Naive B cell (primary cell): ENCODE measurements at regions not wholly inside any gene's neighbourhood (a gene's known extent, or its start where the extent isn't known, plus 50 kb on each side); places are given as distances from the start of the nearest gene placed in this dataset.
"Not testable (repeated sequence)": the region's sequence is repeated elsewhere in the genome, so short reads cannot be mapped to it uniquely, and the experiment has no call there.

Source experiments
- ATAC-seq, 2 donors: fragments of 150-1000 bp; cut with Tn5 transposase; 2 replicates each; pipeline ENCODE4 v1.10.0; 2021; ENCODE audit warnings: low read depth in 2 of 2, mild to moderate bottlenecking in 2 of 2, moderate library complexity in 2 of 2
- DNase-seq: peaks from one replicate; pipeline ENCODE4 v3.0.0; 2022
- H3K27ac Mint-ChIP-seq, 6 donors: one replicate each; pipeline ENCODE4 v1.8.0; 2020 to 2022; ENCODE audit warnings: mild to moderate bottlenecking in 6 of 6, mixed read lengths in 6 of 6, moderate library complexity in 5 of 6, inconsistent platforms in 2 of 6
- H3K27me3 Mint-ChIP-seq, 3 donors: one replicate each; pipeline ENCODE4 v1.8.0; 2021 to 2022; ENCODE audit warnings: mixed read lengths in 3 of 3, mild to moderate bottlenecking in 1 of 3
- H3K36me3 Mint-ChIP-seq, 2 donors: one replicate each; pipeline ENCODE4 v1.8.0; 2020 to 2022; ENCODE audit warnings: mixed read lengths in 2 of 2, inconsistent platforms in 1 of 2, mild to moderate bottlenecking in 1 of 2
- H3K4me1 Mint-ChIP-seq, 3 donors: one replicate each; pipeline ENCODE4 v1.8.0; 2020 to 2022; ENCODE audit warnings: mixed read lengths in 3 of 3, inconsistent platforms in 1 of 3, mild to moderate bottlenecking in 1 of 3, moderate library complexity in 1 of 3
- H3K4me3 Mint-ChIP-seq, 8 donors: one replicate each; pipeline ENCODE4 v1.8.0; 2020 to 2022; ENCODE audit warnings: mild to moderate bottlenecking in 8 of 8, mixed read lengths in 8 of 8, moderate library complexity in 8 of 8, inconsistent platforms in 2 of 8
- H3K9me3 Mint-ChIP-seq, 7 donors: one replicate each; pipeline ENCODE4 v1.8.0; 2020 to 2022; ENCODE audit warnings: mixed read lengths in 7 of 7, mild to moderate bottlenecking in 5 of 7, inconsistent platforms in 2 of 7, moderate library complexity in 1 of 7

GRCh38 chr12:88360343-88360742 lies 218.2 kb downstream of the TMTC3 start:
- DNase-seq (no peak), ATAC-seq (no peak)
- Mint-ChIP-seq H3K9me3 (peaks cover 0 to 16% (median 6%) of the 10 kb centered on the region in 7 donors), H3K4me3 (no peak overlapping the region), H3K27ac (no peak overlapping the region), H3K36me3 (no peaks in the 10 kb centered on the region), H3K4me1 (no peaks in the 10 kb centered on the region), H3K27me3 (no peaks in the 10 kb centered on the region)

DNA sequence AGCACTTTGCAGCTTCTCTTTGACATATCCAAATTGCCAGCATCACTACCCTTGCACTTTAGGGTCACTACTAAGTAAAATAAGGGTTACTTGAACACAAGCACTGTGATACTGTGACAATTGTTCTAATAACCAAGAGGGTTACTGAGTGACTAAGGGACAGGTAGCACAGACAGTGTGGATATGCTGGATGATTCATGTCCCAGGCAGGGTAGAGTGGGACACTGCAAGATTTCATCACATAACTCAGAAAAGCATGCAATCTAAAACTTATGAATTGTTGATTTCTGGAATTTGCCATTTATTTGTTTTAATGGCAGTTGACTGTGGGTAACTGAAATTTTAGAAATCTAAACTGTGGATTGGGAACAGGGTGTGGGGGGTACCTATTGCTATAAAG lies 218.8 kb downstream of the KITLG start:
- Mint-ChIP-seq H3K36me3 (no peaks in the 10 kb centered on the region), H3K27me3 (no peaks in the 10 kb centered on the region), H3K4me1 (no peaks in the 10 kb centered on the region), H3K27ac (no peak overlapping the region), H3K9me3 (peaks cover 0 to 16% (median 6%) of the 10 kb centered on the region in 7 donors), H3K4me3 (no peak overlapping the region)
- no peak for DNase-seq
- ATAC-seq: no peak

DNA sequence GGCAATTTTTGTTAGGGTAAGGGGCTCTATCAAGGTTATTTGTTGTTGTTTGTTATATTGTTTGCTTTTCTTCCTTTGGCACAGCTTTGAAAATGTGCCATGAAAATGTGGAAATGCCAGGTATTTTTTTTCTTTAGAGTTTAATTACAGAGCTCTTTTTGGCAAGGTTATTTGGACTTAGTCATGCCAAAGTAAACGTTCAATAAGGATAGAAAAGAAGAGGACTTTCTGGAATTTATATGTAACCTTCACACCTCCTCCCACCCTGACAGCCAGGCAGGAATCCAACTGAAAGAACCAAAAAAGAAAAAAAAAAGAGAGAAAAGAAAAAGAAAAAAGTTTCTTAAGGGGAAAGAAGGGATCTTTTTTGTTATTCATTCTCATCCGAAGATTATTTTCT lies 217.8 kb downstream of the KITLG start:
- Mint-ChIP-seq H3K27ac (no peak overlapping the region), H3K36me3 (no peaks in the 10 kb centered on the region), H3K27me3 (no peaks in the 10 kb centered on the region), H3K9me3 (peaks cover 0 to 16% (median 6%) of the 10 kb centered on the region in 7 donors), H3K4me3 (no peak overlapping the region), H3K4me1 (no peaks in the 10 kb centered on the region)
- no peak for DNase-seq
- no peak for ATAC-seq

GRCh38 chr12:88365403-88365802 lies 214.9 kb downstream of the KITLG start:
- Mint-ChIP-seq H3K36me3 (no peaks in the 10 kb centered on the region), H3K4me3 (no peak overlapping the region), H3K27me3 (no peaks in the 10 kb centered on the region), H3K27ac (no peak overlapping the region), H3K4me1 (no peaks in the 10 kb centered on the region), H3K9me3 (peaks cover under 1 to 13% (median 2%) of the 10 kb centered on the region in 7 donors)
- ATAC-seq (no peak), DNase-seq (no peak)

DNA sequence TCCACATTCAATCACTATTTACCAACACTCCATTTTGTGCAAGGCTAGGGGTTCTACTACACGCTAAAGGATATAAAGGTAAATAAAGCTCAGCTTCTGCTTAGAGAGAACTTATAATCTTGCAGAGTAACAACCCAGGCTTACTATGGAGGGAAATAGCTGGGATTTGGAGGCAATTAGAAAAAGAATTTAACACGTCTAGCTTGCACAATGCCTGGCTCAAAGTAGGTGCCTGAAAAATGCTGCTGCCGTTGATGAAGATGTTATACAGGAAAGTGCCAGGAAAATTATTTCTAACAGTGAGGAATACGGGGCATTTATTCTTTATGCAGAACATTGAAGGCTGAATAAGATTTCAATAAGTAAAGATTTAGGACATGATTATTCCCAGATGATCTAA lies 214.2 kb downstream of the KITLG start:
- no peaks in the 10 kb centered on the region for H3K4me1 Mint-ChIP-seq
- H3K36me3 Mint-ChIP-seq: no peaks in the 10 kb centered on the region
- H3K27ac Mint-ChIP-seq: no peak overlapping the region
- no peak for ATAC-seq
- DNase-seq: no peak
- peaks cover 0 to 12% (median 2%) of the 10 kb centered on the region in 7 donors for H3K9me3 Mint-ChIP-seq
- H3K27me3 Mint-ChIP-seq: no peaks in the 10 kb centered on the region
- H3K4me3 Mint-ChIP-seq: no peak overlapping the region

DNA sequence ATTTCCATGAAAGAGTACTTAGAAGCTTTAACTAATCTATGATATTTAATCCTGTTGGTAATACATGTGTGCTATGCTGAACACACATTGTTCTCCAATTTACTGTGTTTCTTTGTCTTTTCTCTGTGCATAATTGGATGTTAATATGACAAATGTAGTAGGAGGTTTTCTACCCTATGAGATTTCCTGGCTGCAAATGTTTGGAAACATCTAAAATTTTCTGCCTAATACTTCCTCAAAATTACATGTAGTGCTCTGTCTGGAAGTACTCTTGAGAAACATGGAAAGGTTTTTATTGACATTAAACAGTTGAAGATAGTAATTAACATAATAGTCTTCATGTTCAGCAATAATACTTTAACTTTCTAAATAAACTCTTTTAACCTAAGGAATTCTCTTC lies 213.0 kb downstream of the KITLG start:
- Mint-ChIP-seq H3K4me1 (no peaks in the 10 kb centered on the region), H3K9me3 (peaks cover 0 to 12% (median 2%) of the 10 kb centered on the region in 7 donors), H3K27me3 (no peaks in the 10 kb centered on the region), H3K4me3 (no peak overlapping the region), H3K36me3 (no peaks in the 10 kb centered on the region), H3K27ac (no peak overlapping the region)
- ATAC-seq: no peak
- DNase-seq: no peak

DNA sequence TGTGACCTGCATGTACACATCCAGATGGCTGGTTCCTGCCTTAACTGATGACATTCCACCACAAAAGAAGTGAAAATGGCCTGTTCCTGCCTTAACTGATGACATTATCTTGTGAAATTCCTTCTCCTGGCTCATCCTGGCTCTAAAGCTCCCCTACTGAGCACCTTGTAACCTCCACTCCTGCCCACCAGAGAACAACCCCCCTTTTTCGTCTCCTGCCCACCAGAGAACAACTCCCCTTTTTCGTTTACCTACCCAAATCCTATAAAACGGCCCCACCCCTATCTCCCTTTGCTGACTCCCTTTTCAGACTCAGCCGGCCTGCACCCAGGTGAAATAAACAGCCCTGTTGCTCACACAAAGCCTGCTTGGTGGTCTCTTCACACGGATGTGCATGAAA lies 212.2 kb downstream of the KITLG start:
- ATAC-seq, DNase-seq, H3K4me3 Mint-ChIP-seq, H3K36me3 Mint-ChIP-seq, H3K27ac Mint-ChIP-seq, H3K27me3 Mint-ChIP-seq, H3K4me1 Mint-ChIP-seq: not testable (repeated sequence)
- peaks cover 0 to 12% (median 2%) of the 10 kb centered on the region in 7 donors for H3K9me3 Mint-ChIP-seq

- H3K27ac Mint-ChIP-seq: no peak overlapping the region
- DNase-seq (no peak), ATAC-seq (no peak)
- H3K4me1 Mint-ChIP-seq: no peaks in the 10 kb centered on the region
- H3K27me3 Mint-ChIP-seq: no peaks in the 10 kb centered on the region
- no peak overlapping the region for H3K4me3 Mint-ChIP-seq
- H3K9me3 Mint-ChIP-seq: peaks cover 0 to 9% (median 0%) of the 10 kb centered on the region in 7 donors
- no peaks in the 10 kb centered on the region for H3K36me3 Mint-ChIP-seq
These were observed 208.7 kb downstream of the KITLG start for GRCh38 chr12:88371416-88372183.

DNA sequence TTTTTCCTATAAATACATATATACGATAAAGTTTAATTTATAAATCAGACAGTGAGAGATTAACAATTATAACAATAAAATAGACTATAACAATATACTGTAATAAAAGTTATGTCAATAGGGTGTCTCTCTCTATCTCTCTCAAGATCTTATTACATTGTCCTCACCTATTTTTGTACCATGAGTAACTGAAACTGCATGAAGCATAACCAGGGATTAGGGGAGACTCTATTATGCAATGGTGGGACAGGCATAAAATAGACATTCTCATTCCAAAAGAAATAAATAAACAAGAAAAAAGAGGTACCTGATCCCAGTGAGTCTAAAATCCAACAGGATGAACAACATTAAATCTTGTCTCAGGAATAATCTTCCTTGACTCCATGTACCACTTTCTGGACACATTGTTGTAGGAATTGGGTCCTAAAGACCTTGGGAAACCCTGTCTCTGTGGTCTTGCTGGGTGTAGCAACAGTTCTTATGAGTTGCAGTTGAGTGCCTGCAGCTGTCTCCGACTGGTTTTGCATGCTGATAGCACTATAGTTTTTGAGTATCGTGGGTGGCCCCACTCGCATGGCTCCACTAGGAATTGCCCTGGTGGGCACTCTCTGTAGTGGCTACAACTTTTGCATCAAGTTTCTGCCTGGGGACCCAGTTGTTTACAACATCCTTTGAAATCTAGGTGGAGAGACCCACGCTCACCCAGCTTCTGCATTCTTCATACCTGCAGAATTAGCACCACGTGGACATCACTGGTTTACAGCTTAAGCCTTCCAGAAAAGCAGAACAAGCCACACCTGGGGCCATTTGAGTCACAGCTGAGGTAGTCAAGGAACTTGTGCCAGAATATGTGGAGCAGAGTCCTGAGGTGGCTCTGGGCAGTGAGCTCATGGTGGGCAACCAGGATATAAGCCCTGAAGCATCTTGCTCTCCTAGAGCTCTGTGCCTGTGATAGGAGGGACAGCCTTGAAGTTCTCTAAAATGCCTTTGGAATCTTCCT lies 204.7 kb downstream of the KITLG start:
- H3K4me1 Mint-ChIP-seq: no peaks in the 10 kb centered on the region
- peak overlapping the region in 1 of 8 donors; percentile 29 for H3K4me3 Mint-ChIP-seq
- no peaks in the 10 kb centered on the region for H3K36me3 Mint-ChIP-seq
- H3K9me3 Mint-ChIP-seq: peaks cover 0 to 2% (median 0%) of the 10 kb centered on the region in 7 donors
- H3K27me3 Mint-ChIP-seq: no peaks in the 10 kb centered on the region
- ATAC-seq: no peak
- H3K27ac Mint-ChIP-seq: no peak overlapping the region
- DNase-seq: no peak

GRCh38 chr12:88377973-88378372 lies 202.3 kb downstream of the KITLG start:
- no peak overlapping the region for H3K4me3 Mint-ChIP-seq

DNA sequence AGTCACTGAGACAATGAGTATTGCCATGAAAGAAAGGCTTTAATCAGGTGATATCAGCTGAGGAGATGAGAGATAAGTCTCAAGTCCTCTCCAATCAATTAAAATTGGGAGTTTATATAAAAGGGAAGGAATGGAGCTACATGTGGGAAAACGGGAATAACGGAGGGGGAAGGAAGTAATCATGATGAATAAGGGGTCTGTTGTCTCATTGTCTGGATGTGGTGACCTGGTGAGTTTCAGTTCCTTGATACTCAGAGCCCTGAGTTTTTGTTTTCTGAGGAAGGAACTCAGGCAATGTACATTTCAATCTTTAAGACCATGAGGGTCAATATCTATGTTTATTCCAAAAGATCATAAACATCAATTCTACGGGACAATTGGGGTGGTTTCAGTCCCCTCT lies 198.8 kb downstream of the KITLG start:
- ATAC-seq: no peak
- Mint-ChIP-seq H3K4me3 (no peak overlapping the region), H3K27ac (peak overlapping the region in 2 of 6 donors; percentile 9 to 18), H3K4me1 (no peaks in the 10 kb centered on the region), H3K9me3 (peaks cover 0 to 6% (median 0%) of the 10 kb centered on the region in 7 donors), H3K27me3 (no peaks in the 10 kb centered on the region), H3K36me3 (no peaks in the 10 kb centered on the region)
- no peak for DNase-seq

More at GRCh38 chr12:88377973-88378372, 202.3 kb downstream of the KITLG start:
- no peak for ATAC-seq
- no peak for DNase-seq
- no peak overlapping the region for H3K27ac Mint-ChIP-seq
- peaks cover 0 to 2% (median 0%) of the 10 kb centered on the region in 7 donors for H3K9me3 Mint-ChIP-seq
- H3K27me3 Mint-ChIP-seq: no peaks in the 10 kb centered on the region
- H3K36me3 Mint-ChIP-seq: no peaks in the 10 kb centered on the region
- no peaks in the 10 kb centered on the region for H3K4me1 Mint-ChIP-seq

DNA sequence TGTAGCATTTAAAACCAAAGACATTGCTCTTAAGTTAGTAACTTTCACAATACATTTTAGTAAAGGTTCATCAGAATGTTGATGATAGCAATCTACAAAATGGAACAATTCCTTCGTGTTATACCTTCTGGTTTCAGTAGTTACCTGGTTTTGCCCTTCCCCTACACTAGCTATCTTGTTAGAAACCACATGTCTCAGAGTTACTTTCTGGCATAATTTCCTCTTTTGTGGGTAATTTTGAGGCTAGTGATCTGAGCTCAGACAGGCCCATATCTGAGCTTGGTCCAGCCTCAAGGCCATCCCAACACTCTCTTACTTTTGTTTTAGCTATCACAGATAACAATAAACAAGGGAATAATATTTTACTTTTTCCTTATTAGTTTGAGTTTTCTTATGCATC lies 196.9 kb downstream of the KITLG start:
- no peak for DNase-seq
- H3K4me1 Mint-ChIP-seq: no peaks in the 10 kb centered on the region
- ATAC-seq: no peak
- H3K4me3 Mint-ChIP-seq: no peak overlapping the region
- no peak overlapping the region for H3K27ac Mint-ChIP-seq
- H3K36me3 Mint-ChIP-seq: no peaks in the 10 kb centered on the region
- H3K27me3 Mint-ChIP-seq: no peaks in the 10 kb centered on the region
- H3K9me3 Mint-ChIP-seq: peaks cover 0 to 6% (median 0%) of the 10 kb centered on the region in 7 donors

- DNase-seq (no peak), ATAC-seq (no peak)
- Mint-ChIP-seq H3K4me1 (no peaks in the 10 kb centered on the region), H3K27me3 (no peaks in the 10 kb centered on the region), H3K4me3 (no peak overlapping the region), H3K27ac (no peak overlapping the region), H3K9me3 (peaks cover 0 to 9% (median under 1%) of the 10 kb centered on the region in 7 donors), H3K36me3 (no peaks in the 10 kb centered on the region)
These were observed 191.4 kb downstream of the KITLG start for GRCh38 chr12:88388566-88389540.
